DMS114 treated with DMSO at 0.1 percent for 48 hours (cell line): ENCODE measurements at regions not wholly inside any gene's neighbourhood (a gene's known extent, or its start where the extent isn't known, plus 50 kb on each side); places are given as distances from the start of the nearest gene placed in this dataset.

ENCODE experiments used
- DNase-seq: peaks from one replicate; lab custom pipeline; 2025; ENCODE audit not compliant: unreplicated experiment; lab: John Stamatoyannopoulos, UW

DNA sequence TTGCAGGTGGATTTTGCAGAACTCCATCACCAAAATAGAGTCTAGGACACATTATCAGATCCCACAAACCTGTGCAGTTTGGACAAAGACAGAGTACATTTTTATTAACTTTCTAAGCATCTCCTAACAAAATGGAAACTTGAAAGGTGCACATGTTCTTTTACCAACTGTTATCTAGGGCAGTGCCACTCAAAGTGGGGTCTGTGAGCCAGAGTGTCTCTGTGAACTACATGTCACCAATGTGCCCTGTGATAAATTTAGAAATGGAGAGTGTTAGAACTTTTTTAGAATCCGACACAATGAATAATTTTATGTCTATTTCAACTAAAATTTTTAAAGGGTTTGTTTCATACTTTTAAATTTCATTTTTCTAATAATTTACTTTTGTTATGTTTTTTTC, 68.4 kb upstream of the TMC3 start:
- no peak for DNase-seq

DNA sequence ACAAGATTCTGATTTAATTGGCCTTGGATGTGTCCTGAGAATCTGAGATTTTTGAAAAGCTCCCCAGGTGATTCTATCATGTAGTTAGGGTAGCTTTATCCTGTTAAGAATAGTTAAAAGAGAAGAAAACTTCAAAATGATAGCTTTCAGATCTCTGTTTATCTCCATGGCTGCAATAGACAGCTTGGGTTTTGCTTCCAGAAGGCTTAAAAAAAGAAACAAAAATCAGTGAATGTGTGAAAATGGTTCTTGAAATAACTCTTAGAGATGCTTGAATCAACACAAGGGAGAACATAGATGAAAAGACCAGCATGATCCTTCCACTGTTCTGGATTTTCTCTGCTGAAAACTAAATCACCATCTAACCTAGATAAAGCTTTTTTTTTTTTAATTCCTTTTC, 60.8 kb upstream of the TMC3 start:
- no peak for DNase-seq

GRCh38 chr15:81433462-81433861, 59.4 kb upstream of the TMC3 start:
- no peak for DNase-seq

DNA sequence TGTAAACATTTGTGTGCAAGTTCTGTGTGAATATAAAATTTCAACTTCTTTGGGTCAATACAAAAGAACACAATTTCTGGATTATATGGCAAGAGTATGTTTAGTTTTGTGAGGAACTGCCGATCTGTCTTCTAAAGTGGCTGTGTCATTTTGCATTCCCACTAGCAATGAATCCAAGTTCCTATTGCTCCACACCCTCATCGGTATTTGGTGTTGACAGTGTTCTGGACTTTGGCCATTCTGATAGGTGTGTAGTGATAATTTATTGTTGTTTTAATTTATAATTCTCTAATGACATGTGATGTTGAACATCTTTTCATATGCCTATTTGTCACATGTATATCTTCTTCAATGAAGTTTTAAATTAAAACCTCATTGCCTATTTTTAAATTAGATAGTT, 58.2 kb upstream of the TMC3 start:
- no peak for DNase-seq

DNA sequence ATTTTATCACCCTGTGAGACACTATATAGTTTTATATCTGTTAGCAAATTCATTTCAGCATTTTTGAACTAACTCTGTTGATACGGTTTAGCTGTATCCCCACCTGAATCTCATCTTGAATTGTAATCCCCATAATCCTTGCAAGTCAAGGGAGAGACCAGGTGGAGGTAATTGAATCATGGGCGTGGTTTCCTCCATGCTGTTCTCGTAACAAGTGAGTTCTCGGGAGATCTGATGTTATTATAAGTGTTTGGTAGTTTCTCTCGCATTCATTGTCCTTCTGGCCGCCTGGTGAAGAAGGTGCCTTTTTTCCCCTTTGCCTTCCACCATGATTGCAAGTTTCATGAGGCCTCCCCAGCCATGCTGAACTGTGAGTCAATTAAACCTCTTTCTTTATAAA, 53.2 kb upstream of the TMC3 start:
- DNase-seq = no peak

- DNase-seq = no peak
Observed at GRCh38 chr15:81425905-81426304, 51.9 kb upstream of the TMC3 start.
